ENCODE measurements at regions not wholly inside any gene's neighbourhood (a gene's known extent, or its start where the extent isn't known, plus 50 kb on each side); places are given as distances from the start of the nearest gene placed in this dataset.

- TF ChIP-seq TSHZ2 (CRISPR knock-in tag; IDR thresholded peaks at IDR 0.05) (no peak), ZFP3 (CRISPR knock-in tag; IDR thresholded peaks at IDR 0.05) (no peak), OSR1 (CRISPR knock-in tag; IDR thresholded peaks at IDR 0.05) (no peak), BACH2 (CRISPR knock-in tag; IDR thresholded peaks at IDR 0.05; ENCODE audit: borderline replicate concordance) (no peak), PATZ1 (CRISPR knock-in tag; IDR thresholded peaks at IDR 0.05; ENCODE audit: borderline replicate concordance) (no peak), ZFP30 (CRISPR knock-in tag; IDR thresholded peaks at IDR 0.05) (no peak), ESRRG (CRISPR knock-in tag; IDR thresholded peaks at IDR 0.05) (no peak), RARB (CRISPR knock-in tag; IDR thresholded peaks at IDR 0.05) (no peak), ZNF565 (CRISPR knock-in tag; conservative IDR thresholded peaks at IDR 0.05; ENCODE audit: low read depth) (no peak), TCF4 (CRISPR knock-in tag; IDR thresholded peaks at IDR 0.05; ENCODE audit: borderline replicate concordance) (no peak), ZNF70 (CRISPR knock-in tag; IDR thresholded peaks at IDR 0.05) (no peak), PPARA (CRISPR knock-in tag; IDR thresholded peaks at IDR 0.05; ENCODE audit: borderline replicate concordance) (no peak), CREB5 (CRISPR knock-in tag; IDR thresholded peaks at IDR 0.05; ENCODE audit: low read depth) (no peak)
Measured at GRCh38 chr5:142428036-142428772, 103.4 kb upstream of the SPRY4 start.

Measured in SK-N-SH treated with all-trans-retinoic acid at 6 μM for 48 hours (cell line).